A673 (cell line): ENCODE measurements at regions not wholly inside any gene's neighbourhood (a gene's known extent, or its start where the extent isn't known, plus 50 kb on each side); places are given as distances from the start of the nearest gene placed in this dataset.

Source experiments
- BruUV-seq: library from RNA; stranded (reverse); fragments of 400-500 nt; replicated peaks from 2 replicates; lab custom pipeline; 2021; lab: Mats Ljungman, UMichigan
- CTCF ChIA-PET: fragments of 300-600 bp; sonication (Branson Sonifier 250); formaldehyde crosslinking; loops from one replicate; lab custom pipeline; 2022; ENCODE audit warnings: antibody characterized with exemption; lab: Charles Lee
- POLR2A ChIA-PET: fragments of 300-600 bp; sonication (Branson Sonifier 250); formaldehyde crosslinking; loops from one replicate; lab custom pipeline; 2022; ENCODE audit warnings: antibody characterized with exemption; ENCODE audit not compliant: low non-redundant PET; lab: Charles Lee
- DNase-seq: peaks from one replicate; pipeline ENCODE4 v3.0.0-alpha.2; 2015; ENCODE audit warnings: low spot score
- H3K27ac ChIP-seq: fragments of 200-600 bp; sonication (generic); 2 replicates; pipeline ENCODE4 v1.5.1; 2016; ENCODE audit warnings: mixed run types, low read depth, mild to moderate bottlenecking, mixed read lengths, antibody characterized with exemption, low read length; ENCODE audit not compliant: poor library complexity, severe bottlenecking
- H3K27me3 ChIP-seq: fragments of 200-600 bp; sonication (generic); replicated peaks from 2 replicates; pipeline ENCODE4 v1.6.1; 2017; ENCODE audit warnings: mixed run types, low read depth, mild to moderate bottlenecking, mixed read lengths, antibody characterized with exemption, low read length; ENCODE audit not compliant: insufficient read depth, poor library complexity
- H3K36me3 ChIP-seq: fragments of 200-600 bp; sonication (generic); 2 replicates; pipeline ENCODE4 v1.6.1; 2016; ENCODE audit warnings: mixed run types, mild to moderate bottlenecking, mixed read lengths, antibody characterized with exemption, low read length; ENCODE audit not compliant: insufficient read depth, poor library complexity, severe bottlenecking
- H3K4me1 ChIP-seq: fragments of 200-600 bp; sonication (generic); 2 replicates; pipeline ENCODE4 v1.6.1; 2017; ENCODE audit warnings: mixed run types, mild to moderate bottlenecking, mixed read lengths, antibody characterized with exemption, low read length; ENCODE audit not compliant: insufficient read depth, poor library complexity, severe bottlenecking
- H3K4me3 ChIP-seq: fragments of 200-600 bp; sonication (generic); 2 replicates; pipeline ENCODE4 v1.5.1; 2016; ENCODE audit warnings: low read depth, mixed run types, mild to moderate bottlenecking, mixed read lengths, low read length; ENCODE audit not compliant: poor library complexity, severe bottlenecking
- H3K9me3 ChIP-seq: fragments of 200-600 bp; sonication (generic); 2 replicates; pipeline ENCODE4 v1.6.1; 2016; ENCODE audit warnings: mixed run types, low read depth, mild to moderate bottlenecking, mixed read lengths, antibody characterized with exemption, low read length; ENCODE audit not compliant: poor library complexity, severe bottlenecking
- CTCF ChIP-seq: fragments of 300-800, 200-600 bp; sonication (generic); conservative IDR thresholded peaks from 2 replicates; pipeline ENCODE4 v1.5.1; 2017; ENCODE audit warnings: low read depth, mild to moderate bottlenecking, antibody characterized with exemption, low read length, moderate library complexity, mixed read lengths
- EZH2 ChIP-seq: fragments of 200-600 bp; sonication (generic); IDR thresholded peaks from 2 replicates; pipeline ENCODE4 v1.6.1; 2017; ENCODE audit warnings: borderline replicate concordance, low read depth, mild to moderate bottlenecking, mixed read lengths, antibody characterized with exemption, low read length; ENCODE audit not compliant: poor library complexity, severe bottlenecking
- intact Hi-C: fragments of 100-400 bp; cut with micrococcal nuclease; formaldehyde crosslinking; loops from one replicate; pipeline ENCODE4 v1.10.0; 2022; ENCODE audit not compliant: unreplicated experiment

DNA sequence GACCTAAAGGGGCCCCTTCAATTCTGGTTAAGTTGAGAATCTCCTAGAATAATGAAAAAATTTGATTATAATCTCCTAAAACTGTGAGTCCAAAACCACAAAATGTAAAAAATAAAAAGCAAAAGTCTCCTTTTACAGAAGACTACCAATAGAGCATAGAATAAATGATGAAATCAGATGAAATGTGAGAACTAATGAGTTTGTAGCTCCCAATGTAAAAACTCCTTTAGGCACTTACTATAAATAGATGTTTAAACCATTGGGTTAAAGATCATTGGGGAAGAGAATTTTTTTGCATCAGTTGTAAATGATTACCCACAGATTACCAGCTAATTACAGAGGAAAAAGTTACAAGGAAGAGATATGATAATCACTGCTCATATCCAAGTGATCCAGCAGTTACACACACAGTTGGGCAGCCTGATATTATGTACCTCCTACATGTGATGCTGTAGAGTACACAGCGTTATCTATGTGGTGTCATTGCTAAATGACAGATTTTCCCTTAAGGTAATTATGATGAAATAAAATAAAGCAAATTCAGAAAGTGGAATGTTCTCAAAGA lies 282.7 kb upstream of the SEMA3D start:
- intact Hi-C loops, result loop anchor here (5.0 to 10.0 kb wide), 3 partner anchors 83 to 1535 kb away; no protein-coding TSS in a partner anchor
- Histone ChIP-seq H3K27me3 (no peaks in the 10 kb centered on the region), H3K36me3 (no peaks in the 10 kb centered on the region), H3K4me3 (no peak overlapping the region), H3K4me1 (no peaks in the 10 kb centered on the region), H3K9me3 (no peaks in the 10 kb centered on the region), H3K27ac (no peak overlapping the region)
- ChIA-PET CTCF (no interaction called here), POLR2A (no interaction called here)
- TF ChIP-seq EZH2, result no peak
- no peak for DNase-seq
- no TSS peak for BruUV-seq

DNA sequence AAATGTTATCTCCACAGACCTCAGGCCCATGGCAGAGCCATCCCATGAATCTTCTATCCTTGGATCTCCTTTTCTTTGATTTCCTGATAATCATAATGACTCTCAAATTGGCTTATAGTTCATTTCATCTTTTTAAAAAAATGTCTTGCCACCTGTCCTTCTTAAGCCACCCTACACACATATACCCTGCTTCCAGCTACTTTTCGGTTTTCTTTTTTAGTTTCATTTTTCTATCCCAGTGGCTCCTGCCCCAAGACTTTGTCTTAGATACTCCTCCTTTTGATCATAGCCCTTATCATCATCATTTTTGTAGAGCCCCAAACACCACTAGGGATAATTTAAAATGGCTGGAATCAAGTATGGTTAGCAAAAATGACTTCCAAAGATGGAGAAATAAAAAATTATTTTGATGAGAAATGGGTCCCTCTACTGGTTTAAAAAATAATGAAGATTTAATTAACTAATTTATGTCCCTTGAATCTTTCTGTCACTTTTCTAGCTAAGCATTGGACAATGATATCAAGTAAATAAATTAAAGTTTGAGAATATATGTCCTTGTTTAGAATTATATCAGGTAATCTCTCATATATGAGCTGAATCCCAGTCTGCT lies 277.3 kb upstream of the SEMA3D start:
- Histone ChIP-seq H3K4me3 (no peak overlapping the region), H3K9me3 (no peaks in the 10 kb centered on the region), H3K4me1 (no peaks in the 10 kb centered on the region), H3K36me3 (no peaks in the 10 kb centered on the region), H3K27me3 (no peaks in the 10 kb centered on the region), H3K27ac (no peak overlapping the region)
- peak; percentile 47 for DNase-seq
- BruUV-seq, result no TSS peak
- ChIA-PET CTCF (interaction anchor here (0.8 to 1.0 kb wide), 2 partner anchors 278 to 422 kb away, joined by 3 to 4 read pairs; partner anchors contain the start of gene SEMA3D), POLR2A (no interaction called here)
- intact Hi-C loops, result loop anchor here (2.0 to 10.0 kb wide), 3 partner anchors 358 to 1529 kb away; no protein-coding TSS in a partner anchor
- TF ChIP-seq CTCF (peak; percentile 47), EZH2 (no peak)

DNA sequence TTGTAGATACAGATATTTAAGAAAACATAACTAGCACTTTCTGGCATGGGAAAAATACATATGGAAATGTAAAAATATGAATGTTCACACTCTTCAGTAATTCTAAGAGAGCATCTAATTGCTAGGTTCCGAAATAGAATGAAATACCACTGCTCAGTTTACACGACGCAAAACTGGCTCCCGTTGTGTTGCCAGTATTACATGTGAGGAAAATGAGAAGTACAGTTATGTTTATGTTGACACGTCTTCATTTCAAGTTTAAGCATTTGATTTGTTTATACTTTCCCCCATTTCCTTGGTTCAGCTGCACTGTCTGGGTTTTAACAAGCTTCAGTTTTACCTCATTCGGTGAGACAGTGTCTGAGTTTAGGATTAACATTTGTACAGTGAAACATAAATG lies 275.8 kb upstream of the SEMA3D start:
- H3K27me3 ChIP-seq, result no peaks in the 10 kb centered on the region
- no peak for DNase-seq
- H3K9me3 ChIP-seq, result no peaks in the 10 kb centered on the region
- TF ChIP-seq CTCF (no peak), EZH2 (no peak)
- no peaks in the 10 kb centered on the region for H3K4me1 ChIP-seq
- ChIA-PET POLR2A (no interaction called here), CTCF (no interaction called here)
- H3K4me3 ChIP-seq, result no peak overlapping the region
- intact Hi-C loops, result loop anchor here (2.0 to 10.0 kb wide), 3 partner anchors 276 to 1528 kb away; partner anchors contain the start of gene SEMA3D
- no peak overlapping the region for H3K27ac ChIP-seq
- no peaks in the 10 kb centered on the region for H3K36me3 ChIP-seq
- no TSS peak for BruUV-seq
